WERI-Rb-1 (cell line): ENCODE measurements at regions not wholly inside any gene's neighbourhood (a gene's known extent, or its start where the extent isn't known, plus 50 kb on each side); places are given as distances from the start of the nearest gene placed in this dataset.
A peak's percentile ranks its signal among the peaks of the same experiment; 100 is the strongest.

Experiments used
- DNase-seq: peaks from one replicate; pipeline ENCODE4 v3.0.0-alpha.2; 2020
- H3K27ac ChIP-seq: fragments of 250-450 bp; sonication (Bioruptor Pico); 2 replicates; pipeline ENCODE4 v1.5.1; 2020; ENCODE audit warnings: mild to moderate bottlenecking, moderate library complexity
- H3K27me3 ChIP-seq: fragments of 250-450 bp; sonication (Bioruptor Pico); 2 replicates; pipeline ENCODE4 v1.5.1; 2021; ENCODE audit warnings: mild to moderate bottlenecking, low read depth, moderate library complexity; ENCODE audit not compliant: insufficient read depth, severe bottlenecking
- H3K36me3 ChIP-seq: fragments of 250-450 bp; sonication (Bioruptor Pico); 2 replicates; pipeline ENCODE4 v1.5.1; 2020; ENCODE audit warnings: mild to moderate bottlenecking, moderate library complexity
- H3K4me3 ChIP-seq: 2 replicates; pipeline ENCODE4 v1.5.1; 2011; ENCODE audit warnings: low read depth, mild to moderate bottlenecking, control low read depth, low read length
- H3K9me3 ChIP-seq: fragments of 250-450 bp; sonication (Bioruptor Pico); 2 replicates; pipeline ENCODE4 v1.5.1; 2021; ENCODE audit warnings: mild to moderate bottlenecking, moderate library complexity; ENCODE audit not compliant: severe bottlenecking
- TF ChIP-seq, protein P1 (sequence below): IDR thresholded peaks from 2 replicates; pipeline ENCODE4 v1.5.1; 2011; ENCODE audit warnings: low read depth, mild to moderate bottlenecking, control low read depth, inconsistent platforms, low read length

DNA sequence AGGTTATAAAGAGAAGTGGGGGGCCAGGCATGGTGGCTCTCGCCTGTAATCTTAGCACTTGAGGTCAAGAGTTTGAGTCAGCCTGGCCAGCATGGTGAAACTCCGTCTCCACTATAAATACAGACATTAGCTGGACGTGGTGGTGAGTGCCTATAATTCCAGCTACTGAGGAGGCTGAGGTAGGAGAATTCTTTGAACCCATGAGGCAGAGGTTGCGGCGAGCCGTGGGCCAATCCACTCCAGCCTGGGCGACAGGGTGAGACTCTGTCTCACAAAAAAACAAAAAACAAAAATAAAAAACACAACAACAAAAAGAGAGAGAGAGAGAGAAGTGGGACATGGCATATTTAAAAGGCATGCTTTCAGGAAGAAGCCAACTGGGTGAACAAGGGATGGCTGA lies 80.1 kb upstream of the CARD18 start:
- no peaks in the 10 kb centered on the region for H3K27me3 ChIP-seq
- H3K9me3 ChIP-seq = no peaks in the 10 kb centered on the region
- no peaks in the 10 kb centered on the region for H3K36me3 ChIP-seq
- DNase-seq = no peak
- no peak overlapping the region for H3K4me3 ChIP-seq
- H3K27ac ChIP-seq = no peak overlapping the region
- TF ChIP-seq, protein P1, sequence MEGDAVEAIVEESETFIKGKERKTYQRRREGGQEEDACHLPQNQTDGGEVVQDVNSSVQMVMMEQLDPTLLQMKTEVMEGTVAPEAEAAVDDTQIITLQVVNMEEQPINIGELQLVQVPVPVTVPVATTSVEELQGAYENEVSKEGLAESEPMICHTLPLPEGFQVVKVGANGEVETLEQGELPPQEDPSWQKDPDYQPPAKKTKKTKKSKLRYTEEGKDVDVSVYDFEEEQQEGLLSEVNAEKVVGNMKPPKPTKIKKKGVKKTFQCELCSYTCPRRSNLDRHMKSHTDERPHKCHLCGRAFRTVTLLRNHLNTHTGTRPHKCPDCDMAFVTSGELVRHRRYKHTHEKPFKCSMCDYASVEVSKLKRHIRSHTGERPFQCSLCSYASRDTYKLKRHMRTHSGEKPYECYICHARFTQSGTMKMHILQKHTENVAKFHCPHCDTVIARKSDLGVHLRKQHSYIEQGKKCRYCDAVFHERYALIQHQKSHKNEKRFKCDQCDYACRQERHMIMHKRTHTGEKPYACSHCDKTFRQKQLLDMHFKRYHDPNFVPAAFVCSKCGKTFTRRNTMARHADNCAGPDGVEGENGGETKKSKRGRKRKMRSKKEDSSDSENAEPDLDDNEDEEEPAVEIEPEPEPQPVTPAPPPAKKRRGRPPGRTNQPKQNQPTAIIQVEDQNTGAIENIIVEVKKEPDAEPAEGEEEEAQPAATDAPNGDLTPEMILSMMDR = no peak

DNA sequence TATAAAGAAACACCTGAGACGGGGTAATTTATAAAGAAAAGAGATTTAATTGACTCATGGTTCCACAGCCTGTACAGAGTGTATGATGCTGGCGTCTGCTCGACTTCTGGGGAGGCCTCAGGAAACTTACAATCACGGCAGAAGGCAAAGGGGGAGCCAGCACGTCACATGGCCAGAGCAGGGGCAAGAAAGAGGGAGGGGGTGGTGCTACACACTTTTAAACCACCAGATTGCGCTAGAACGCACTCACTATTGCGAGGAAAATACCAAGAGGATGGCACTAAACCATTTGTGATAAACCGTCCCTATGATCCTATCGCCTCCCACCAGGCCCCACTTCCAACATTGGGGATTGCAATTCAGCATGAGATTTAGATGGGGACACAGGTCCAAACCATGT lies 79.7 kb upstream of the CARD18 start:
- TF ChIP-seq, protein P1 = 0 out of 2 replicates have a peak, but pooled peaks have one; percentile 22
- Histone ChIP-seq H3K27ac (no peak overlapping the region), H3K9me3 (no peaks in the 10 kb centered on the region), H3K36me3 (no peaks in the 10 kb centered on the region), H3K27me3 (no peaks in the 10 kb centered on the region), H3K4me3 (no peak overlapping the region)
- DNase-seq = peak; percentile 8

DNA sequence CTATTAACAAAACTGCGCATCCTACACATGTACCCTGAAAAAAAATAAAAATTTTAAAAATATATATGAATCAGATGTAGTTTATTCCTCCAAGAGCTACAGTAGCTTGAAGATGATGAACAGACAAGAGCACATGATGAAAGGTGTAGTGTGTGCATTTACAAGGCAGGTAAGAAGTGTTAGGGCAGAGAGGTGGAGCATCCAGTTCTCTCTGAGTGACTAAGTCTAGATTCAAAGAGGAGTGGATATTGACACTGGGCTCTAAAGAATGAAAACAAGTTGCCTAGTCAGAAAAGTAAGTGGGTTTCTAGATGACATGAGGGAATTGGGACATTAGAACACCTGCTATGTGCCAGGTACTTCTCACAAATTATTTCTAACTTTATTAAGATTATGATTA lies 76.0 kb upstream of the CARD18 start:
- Histone ChIP-seq H3K27me3 (no peaks in the 10 kb centered on the region), H3K36me3 (no peaks in the 10 kb centered on the region), H3K27ac (no peak overlapping the region), H3K4me3 (no peak overlapping the region), H3K9me3 (no peaks in the 10 kb centered on the region)
- TF ChIP-seq, protein P1 = no peak
- no peak for DNase-seq

DNA sequence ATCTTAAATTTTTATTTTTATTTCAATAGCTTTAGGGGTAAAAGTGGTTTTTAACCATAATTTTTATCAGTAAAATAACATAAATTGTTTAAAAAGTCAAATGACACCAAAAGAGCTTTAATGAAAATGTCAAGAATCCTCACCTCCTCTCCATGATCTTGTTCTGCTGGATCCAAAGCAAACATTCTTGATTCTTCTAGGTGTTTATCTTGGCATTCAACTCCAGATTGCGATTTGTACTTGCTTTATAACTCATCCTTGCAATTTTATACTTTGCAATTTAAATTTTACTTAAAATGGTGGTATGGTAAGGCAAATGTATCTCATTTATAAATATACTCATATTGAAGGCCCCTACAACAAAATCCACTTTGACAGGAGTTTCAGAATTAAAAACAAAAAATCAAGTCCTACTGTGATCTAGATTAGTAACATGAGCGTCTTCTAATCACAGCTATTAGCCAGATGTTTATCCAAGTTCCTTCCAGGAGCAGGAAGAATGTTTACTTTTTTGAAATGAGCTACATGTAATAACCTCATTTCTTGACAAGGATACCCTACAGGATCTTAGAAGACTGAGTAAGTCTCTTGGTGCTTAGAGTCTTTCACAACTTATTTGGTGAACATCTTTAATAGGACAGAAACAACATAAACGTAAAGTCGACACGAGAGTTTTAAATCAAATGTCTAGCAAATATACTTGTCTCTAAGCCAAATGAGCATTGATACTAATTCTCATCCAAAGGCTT lies 72.4 kb upstream of the CARD18 start:
- Histone ChIP-seq H3K4me3 (no peak overlapping the region), H3K9me3 (no peaks in the 10 kb centered on the region), H3K27me3 (no peaks in the 10 kb centered on the region), H3K36me3 (no peaks in the 10 kb centered on the region), H3K27ac (no peak overlapping the region)
- DNase-seq = no peak
- TF ChIP-seq, protein P1 = no peak

DNA sequence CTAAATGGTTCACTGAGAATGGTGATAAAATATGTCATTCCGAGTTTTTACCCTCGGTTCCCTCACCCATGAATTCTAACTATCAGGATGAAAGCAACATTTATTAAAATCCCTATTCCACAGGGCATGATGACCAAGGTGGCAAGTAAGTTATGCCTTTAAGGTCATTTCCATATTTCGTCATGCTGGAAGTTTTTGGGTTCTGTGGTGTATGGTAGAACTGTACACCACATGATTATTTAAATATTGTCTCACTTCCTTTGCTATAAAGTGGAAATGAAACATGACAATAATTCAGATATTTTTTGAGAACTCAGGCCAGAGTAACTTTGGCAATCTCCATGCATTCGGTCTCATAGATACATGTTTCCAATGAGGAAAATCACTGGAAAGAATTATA lies 68.5 kb upstream of the CARD18 start:
- no peaks in the 10 kb centered on the region for H3K36me3 ChIP-seq
- DNase-seq = no peak
- TF ChIP-seq, protein P1 = no peak
- no peak overlapping the region for H3K4me3 ChIP-seq
- no peak overlapping the region for H3K27ac ChIP-seq
- H3K9me3 ChIP-seq = no peaks in the 10 kb centered on the region
- no peaks in the 10 kb centered on the region for H3K27me3 ChIP-seq

DNA sequence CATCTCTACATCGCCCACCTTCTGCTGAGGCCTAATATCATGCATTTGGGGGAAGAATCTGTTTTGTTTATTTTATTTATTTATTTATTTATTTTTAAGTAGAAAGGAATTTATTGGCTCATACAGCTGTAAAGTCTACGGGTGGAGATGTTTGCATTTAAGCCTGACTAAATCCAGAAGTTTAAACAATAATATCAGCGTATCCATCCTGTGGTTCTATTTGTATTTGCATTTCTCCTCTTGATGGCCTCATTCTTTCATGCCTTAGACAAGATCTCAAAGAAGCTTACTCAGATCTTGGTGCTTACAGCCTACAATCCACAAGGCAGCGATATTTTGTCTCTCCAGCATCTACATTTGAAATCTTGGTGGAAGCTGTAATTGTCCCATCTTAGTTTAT lies 67.1 kb upstream of the CARD18 start:
- Histone ChIP-seq H3K4me3 (no peak overlapping the region), H3K27me3 (no peaks in the 10 kb centered on the region), H3K9me3 (no peaks in the 10 kb centered on the region), H3K36me3 (no peaks in the 10 kb centered on the region), H3K27ac (no peak overlapping the region)
- TF ChIP-seq, protein P1 = no peak
- no peak for DNase-seq
